HUES48 (cell line): ENCODE measurements at regions not wholly inside any gene's neighbourhood (a gene's known extent, or its start where the extent isn't known, plus 50 kb on each side); places are given as distances from the start of the nearest gene placed in this dataset.
A peak's percentile ranks its signal among the peaks of the same experiment; 100 is the strongest.
"Not testable (repeated sequence)": the region's sequence is repeated elsewhere in the genome, so short reads cannot be mapped to it uniquely, and the experiment has no call there.

Experiments
- H3K27ac ChIP-seq: one replicate; pipeline ENCODE4 v1.7.0; 2013; ENCODE audit warnings: low read depth, low read length, inconsistent platforms
- H3K27me3 ChIP-seq: 2 replicates; pipeline ENCODE4 v1.6.1; 2013; ENCODE audit warnings: mild to moderate bottlenecking, low read length; ENCODE audit not compliant: control insufficient read depth, insufficient read depth
- H3K36me3 ChIP-seq: 2 replicates; pipeline ENCODE4 v1.6.1; 2013; ENCODE audit warnings: low read length; ENCODE audit not compliant: control insufficient read depth, insufficient read depth
- H3K4me1 ChIP-seq: 2 replicates; pipeline ENCODE4 v1.6.1; 2013; ENCODE audit warnings: mild to moderate bottlenecking, low read length; ENCODE audit not compliant: control insufficient read depth, insufficient read depth
- H3K4me3 ChIP-seq: 2 replicates; pipeline ENCODE4 v1.5.1; 2013; ENCODE audit warnings: mild to moderate bottlenecking, low read depth, low read length
- H3K9ac ChIP-seq: 2 replicates; pipeline ENCODE4 v1.6.1; 2013; ENCODE audit warnings: mild to moderate bottlenecking, low read depth, low read length, moderate library complexity
- H3K9me3 ChIP-seq: 2 replicates; pipeline ENCODE4 v1.6.1; 2013; ENCODE audit warnings: low read length; ENCODE audit not compliant: control insufficient read depth, insufficient read depth

DNA sequence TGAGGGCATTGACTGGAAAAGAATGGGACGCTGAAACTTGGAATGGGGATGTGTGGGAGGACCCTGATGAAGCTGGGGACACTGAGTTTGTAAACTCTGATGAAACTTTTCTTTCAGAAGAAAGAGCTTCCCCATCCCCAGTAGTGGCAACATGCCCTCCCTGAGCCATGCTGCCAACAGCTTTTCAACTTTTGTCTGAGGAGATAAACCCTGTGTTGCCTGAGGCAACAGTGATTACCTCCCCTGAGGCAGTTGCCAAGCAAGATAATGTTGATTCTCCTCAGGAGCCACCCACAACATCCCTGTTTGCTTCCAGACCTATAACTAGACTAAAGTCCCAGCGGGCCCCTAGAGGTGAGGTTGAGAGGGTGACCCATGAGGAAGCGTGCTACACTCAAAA is 134.2 kb upstream of the DAB1 start:
- not testable (repeated sequence) for H3K9me3 ChIP-seq, H3K27me3 ChIP-seq, H3K36me3 ChIP-seq, H3K4me3 ChIP-seq, H3K4me1 ChIP-seq, H3K27ac ChIP-seq, H3K9ac ChIP-seq

- no peak overlapping the region for H3K4me3 ChIP-seq
- H3K36me3 ChIP-seq, result no peaks in the 10 kb centered on the region
- no peak overlapping the region for H3K9ac ChIP-seq
- H3K9me3 ChIP-seq, result no peaks in the 10 kb centered on the region
- H3K27ac ChIP-seq, result no peak overlapping the region
- H3K27me3 ChIP-seq, result no peaks in the 10 kb centered on the region
- peaks cover 18% of the 10 kb centered on the region for H3K4me1 ChIP-seq
These were observed 129.8 kb upstream of the DAB1 start for GRCh38 chr1:57553666-57554065.

DNA sequence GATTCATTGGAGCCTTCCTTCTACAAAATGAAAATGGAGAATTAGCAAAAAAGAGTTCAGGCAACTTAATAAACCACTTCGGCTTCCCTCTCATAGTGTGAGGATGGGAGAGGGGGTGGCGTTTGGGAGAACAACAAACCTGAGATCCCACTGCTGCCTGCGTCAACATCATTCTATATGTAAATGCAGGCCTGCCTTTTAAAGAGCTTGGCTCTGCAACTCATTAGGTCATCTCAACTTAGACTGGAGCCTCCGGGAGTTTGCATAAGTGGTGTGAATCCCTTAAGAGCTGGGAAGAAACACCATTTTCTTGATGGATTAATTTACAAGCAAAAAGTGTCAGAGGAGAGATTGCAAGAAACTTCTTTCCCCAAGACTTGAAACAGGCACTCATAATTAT is 127.6 kb upstream of the DAB1 start:
- no peaks in the 10 kb centered on the region for H3K36me3 ChIP-seq
- no peak overlapping the region for H3K4me3 ChIP-seq
- no peaks in the 10 kb centered on the region for H3K27me3 ChIP-seq
- H3K9me3 ChIP-seq, result no peaks in the 10 kb centered on the region
- H3K27ac ChIP-seq, result peak overlapping the region; percentile 2
- H3K9ac ChIP-seq, result no peak overlapping the region
- H3K4me1 ChIP-seq, result peaks cover 18% of the 10 kb centered on the region

GRCh38 chr1:57550092-57550491 is 126.2 kb upstream of the DAB1 start:
- Histone ChIP-seq H3K36me3 (no peaks in the 10 kb centered on the region), H3K27me3 (no peaks in the 10 kb centered on the region), H3K9ac (no peak overlapping the region), H3K4me1 (peaks cover 18% of the 10 kb centered on the region), H3K9me3 (no peaks in the 10 kb centered on the region), H3K27ac (no peak overlapping the region), H3K4me3 (no peak overlapping the region)

DNA sequence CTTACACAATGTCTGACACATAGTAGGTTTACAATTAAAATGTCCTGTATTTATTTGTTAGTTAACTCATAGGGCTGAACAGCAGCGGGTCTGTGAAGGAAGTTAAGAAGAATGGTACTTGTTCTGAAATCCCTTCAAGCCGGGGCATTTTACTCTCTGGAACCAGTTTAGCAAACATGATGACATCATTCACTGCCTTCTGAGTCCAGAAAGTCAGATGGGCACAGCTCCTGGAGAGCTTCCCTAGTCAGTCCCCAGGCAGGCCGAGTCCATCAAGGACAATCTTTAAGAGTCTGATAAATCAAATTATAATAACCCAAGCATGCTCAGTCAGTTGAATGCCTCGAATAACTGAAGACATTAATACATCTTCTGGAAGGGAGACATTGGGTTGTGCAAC is 125.4 kb upstream of the DAB1 start:
- Histone ChIP-seq H3K9me3 (no peaks in the 10 kb centered on the region), H3K4me3 (no peak overlapping the region), H3K27me3 (no peaks in the 10 kb centered on the region), H3K9ac (no peak overlapping the region), H3K36me3 (no peaks in the 10 kb centered on the region), H3K27ac (no peak overlapping the region), H3K4me1 (peaks cover 18% of the 10 kb centered on the region)

GRCh38 chr1:57546549-57547330 is 122.9 kb upstream of the DAB1 start:
- Histone ChIP-seq H3K9ac (no peak overlapping the region), H3K27me3 (no peaks in the 10 kb centered on the region), H3K27ac (no peak overlapping the region), H3K9me3 (no peaks in the 10 kb centered on the region), H3K4me1 (peaks cover 10% of the 10 kb centered on the region), H3K36me3 (no peaks in the 10 kb centered on the region), H3K4me3 (no peak overlapping the region)

DNA sequence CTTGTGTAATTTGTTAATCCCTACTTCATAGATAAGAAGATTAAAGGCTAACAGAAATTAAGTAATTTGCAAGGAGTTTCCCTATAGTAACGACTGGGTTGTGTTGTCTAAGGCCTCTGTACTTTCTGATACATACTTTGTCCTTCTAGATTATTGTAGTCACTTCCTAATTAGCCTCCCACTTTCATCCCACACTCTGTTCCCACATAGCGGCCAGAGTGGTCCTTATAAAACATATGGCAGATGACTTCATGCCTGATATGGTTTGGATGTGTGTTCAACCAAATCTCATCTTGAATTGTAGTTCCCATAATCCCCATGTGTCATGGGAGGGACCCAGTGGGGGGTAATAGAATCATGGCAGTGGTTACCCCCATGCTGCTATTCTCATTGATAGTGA is 120.5 kb upstream of the DAB1 start:
- no peaks in the 10 kb centered on the region for H3K4me1 ChIP-seq
- no peak overlapping the region for H3K27ac ChIP-seq
- H3K4me3 ChIP-seq, result no peak overlapping the region
- H3K9me3 ChIP-seq, result no peaks in the 10 kb centered on the region
- H3K36me3 ChIP-seq, result no peaks in the 10 kb centered on the region
- no peak overlapping the region for H3K9ac ChIP-seq
- H3K27me3 ChIP-seq, result no peaks in the 10 kb centered on the region

- Histone ChIP-seq H3K4me1 (peaks cover 7% of the 10 kb centered on the region), H3K27me3 (no peaks in the 10 kb centered on the region), H3K4me3 (no peak overlapping the region), H3K36me3 (no peaks in the 10 kb centered on the region), H3K9me3 (no peaks in the 10 kb centered on the region), H3K9ac (no peak overlapping the region), H3K27ac (no peak overlapping the region)
These were observed 113.0 kb upstream of the DAB1 start for GRCh38 chr1:57536749-57537423.

DNA sequence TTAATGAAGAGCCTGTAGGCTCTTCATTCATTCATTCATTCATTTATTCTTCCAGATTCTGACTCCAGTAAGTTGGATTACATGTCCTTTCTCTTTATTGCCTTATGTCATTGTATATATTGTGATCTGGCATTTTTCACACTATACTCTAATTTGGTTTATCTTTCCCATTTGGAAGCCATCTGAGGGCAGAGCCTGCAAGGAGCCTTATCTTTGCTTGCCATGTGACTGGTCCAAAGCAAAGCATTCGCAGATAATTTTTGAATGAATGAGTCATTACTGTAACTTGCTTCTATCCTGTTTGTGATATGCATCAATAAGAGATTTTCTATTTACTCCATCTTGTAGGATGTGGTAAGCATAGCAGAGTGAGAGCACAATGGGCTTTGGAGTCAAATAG is 108.4 kb upstream of the DAB1 start:
- no peaks in the 10 kb centered on the region for H3K27me3 ChIP-seq
- H3K9ac ChIP-seq, result no peak overlapping the region
- H3K4me3 ChIP-seq, result no peak overlapping the region
- peaks cover 3% of the 10 kb centered on the region; the same call in 1 of the 2 replicates for H3K9me3 ChIP-seq
- H3K27ac ChIP-seq, result no peak overlapping the region
- H3K36me3 ChIP-seq, result no peaks in the 10 kb centered on the region
- H3K4me1 ChIP-seq, result no peaks in the 10 kb centered on the region

DNA sequence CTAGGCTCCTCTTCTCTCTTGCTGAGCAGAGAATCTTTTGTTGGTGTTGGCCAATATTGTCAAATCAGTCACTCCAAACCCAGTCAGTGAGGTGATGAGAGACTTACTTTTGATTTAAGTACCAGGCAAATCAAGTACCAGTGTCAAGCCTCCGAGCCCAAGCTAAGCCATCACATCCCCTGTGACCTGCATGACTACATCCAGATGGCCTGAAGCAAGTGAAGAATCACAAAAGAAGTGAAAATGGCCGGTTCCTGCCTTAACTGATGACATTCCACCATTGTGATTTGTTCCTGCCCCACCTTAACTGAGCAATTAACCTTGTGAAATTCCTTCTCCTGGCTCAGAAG is 107.0 kb upstream of the DAB1 start:
- not testable (repeated sequence) for H3K36me3 ChIP-seq, H3K27ac ChIP-seq, H3K27me3 ChIP-seq, H3K4me1 ChIP-seq, H3K9ac ChIP-seq, H3K9me3 ChIP-seq, H3K4me3 ChIP-seq

DNA sequence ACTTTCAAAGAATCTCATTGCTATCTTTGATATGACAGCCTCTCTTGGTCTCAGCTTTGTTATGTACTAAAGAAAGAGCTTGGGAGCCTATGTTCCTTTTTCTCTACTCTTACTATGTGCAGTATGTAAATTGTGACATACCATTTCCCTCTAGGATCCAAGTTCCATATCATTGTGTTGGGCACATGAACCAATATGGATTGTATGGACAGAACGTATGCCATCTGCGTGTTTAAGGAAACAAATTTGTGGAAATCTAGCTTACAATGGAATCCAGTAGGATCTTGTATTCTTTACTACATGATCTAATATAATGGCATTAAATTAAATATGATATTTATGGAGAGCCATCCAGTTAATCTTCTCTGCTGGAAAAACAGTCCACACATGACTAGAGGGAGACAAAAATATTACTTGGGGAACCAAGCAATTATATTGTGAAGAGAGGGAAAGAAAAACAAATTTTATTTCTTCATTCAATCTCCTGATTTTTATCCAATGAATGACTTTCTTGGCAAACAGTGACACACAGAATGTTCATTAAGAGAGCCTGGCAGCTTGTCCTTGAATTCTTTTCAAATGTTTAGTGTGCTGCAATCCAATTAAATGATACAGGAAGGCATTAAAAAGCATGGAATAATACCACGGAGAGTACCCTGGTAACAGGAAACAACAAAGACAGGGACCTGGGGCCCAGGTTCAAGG is 106.5 kb upstream of the DAB1 start:
- Histone ChIP-seq H3K27me3 (no peaks in the 10 kb centered on the region), H3K9ac (no peak overlapping the region), H3K4me3 (no peak overlapping the region), H3K4me1 (no peaks in the 10 kb centered on the region), H3K27ac (no peak overlapping the region), H3K36me3 (no peaks in the 10 kb centered on the region), H3K9me3 (peaks cover 3% of the 10 kb centered on the region; the same call in 1 of the 2 replicates)
